NCI-H187 treated with DMSO at 0.1 percent for 48 hours (cell line): ENCODE measurements at regions not wholly inside any gene's neighbourhood (a gene's known extent, or its start where the extent isn't known, plus 50 kb on each side); places are given as distances from the start of the nearest gene placed in this dataset.
A peak's percentile ranks its signal among the peaks of the same experiment; 100 is the strongest.
"Not testable (repeated sequence)": the region's sequence is repeated elsewhere in the genome, so short reads cannot be mapped to it uniquely, and the experiment has no call there.

ENCODE experiments used
- DNase-seq: peaks from one replicate; lab custom pipeline; 2025; lab: John Stamatoyannopoulos, UW

DNA sequence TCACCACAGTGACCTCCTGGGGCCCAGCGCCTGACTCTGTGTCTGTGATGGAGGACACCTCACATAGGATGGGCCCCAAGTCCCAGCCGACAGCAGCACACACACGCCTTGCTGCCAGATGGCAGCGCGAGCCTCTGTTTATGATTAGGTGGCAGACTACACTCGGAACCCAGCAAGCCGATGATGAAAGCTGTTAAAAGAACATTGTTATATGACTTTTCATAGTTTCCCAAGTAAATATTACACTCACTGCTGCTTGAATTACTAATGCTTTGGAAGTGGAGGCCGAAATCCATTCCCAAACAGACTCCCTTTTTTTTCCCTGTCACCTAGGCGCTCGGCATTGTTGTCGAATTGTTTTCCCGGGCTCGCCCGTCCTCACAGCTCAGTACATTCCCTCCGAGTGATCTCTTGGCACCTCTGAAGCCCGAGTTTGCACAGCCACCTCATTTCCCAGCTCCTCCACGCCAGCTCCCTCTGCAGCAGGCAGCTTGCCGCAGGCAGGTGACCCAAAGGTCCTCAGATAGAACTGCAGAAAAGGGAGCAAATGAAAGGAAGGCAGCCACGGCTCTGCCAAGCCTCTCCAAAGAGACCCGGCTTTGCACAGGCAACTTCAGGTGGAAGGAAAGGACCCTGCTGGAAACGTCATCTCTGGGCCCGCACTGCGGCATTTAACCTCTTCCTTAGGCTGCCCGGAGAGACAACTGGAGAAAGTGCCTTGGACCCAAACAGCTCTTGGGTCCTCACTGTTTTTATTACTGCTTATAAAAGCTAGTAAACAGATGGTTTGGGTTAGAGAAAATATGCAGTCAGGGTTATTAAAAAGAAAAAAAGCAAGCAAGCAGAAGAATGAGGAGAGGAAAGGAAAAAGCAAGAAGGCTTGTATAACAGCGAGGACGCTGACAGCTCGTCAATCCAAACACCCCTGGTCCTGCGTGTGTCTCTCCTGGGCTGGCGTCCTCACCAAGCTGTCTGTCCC is 72.2 kb upstream of the SLC25A33 start:
- DNase-seq, result no peak

DNA sequence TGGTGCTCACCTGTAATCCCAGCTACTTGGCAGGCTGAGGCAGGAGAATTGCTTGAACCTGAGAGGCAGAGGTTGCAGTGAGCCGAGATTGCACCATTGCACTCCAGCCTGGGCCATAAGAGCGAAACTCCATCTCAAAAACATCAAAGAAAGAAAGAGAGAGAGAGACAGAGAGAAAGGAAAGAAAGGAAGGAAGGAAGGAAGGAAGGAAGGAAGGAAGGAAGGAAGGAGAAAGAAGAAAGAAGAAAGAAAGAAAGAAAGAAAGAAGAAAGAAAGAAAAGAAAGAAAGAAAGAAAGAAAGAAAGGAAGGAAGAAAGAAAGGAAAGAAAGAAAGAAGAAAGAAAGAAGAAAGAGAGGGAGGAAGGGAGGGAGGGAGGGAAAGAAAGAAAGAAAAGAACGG is 69.4 kb upstream of the SLC25A33 start:
- DNase-seq, result not testable (repeated sequence)

DNA sequence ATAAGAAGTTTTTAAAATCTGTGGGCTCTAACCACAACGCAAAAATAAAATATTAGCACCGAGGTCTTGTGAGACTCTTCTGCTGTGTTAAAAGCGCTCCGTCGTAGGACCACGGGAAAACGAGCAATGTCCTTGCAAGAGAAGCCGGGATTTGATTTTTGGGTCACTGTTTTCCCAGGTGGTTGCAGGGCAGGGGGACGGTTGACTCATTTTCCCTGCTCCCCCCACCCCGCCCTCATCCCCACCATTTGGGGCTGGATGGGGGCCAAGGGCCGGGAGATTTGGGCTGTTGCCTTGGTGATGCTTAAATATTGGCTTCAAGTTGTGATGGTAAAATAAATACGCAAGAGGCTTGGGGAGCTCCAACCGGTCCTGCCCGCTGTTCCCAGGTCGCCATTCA is 67.6 kb upstream of the SLC25A33 start:
- no peak for DNase-seq

DNA sequence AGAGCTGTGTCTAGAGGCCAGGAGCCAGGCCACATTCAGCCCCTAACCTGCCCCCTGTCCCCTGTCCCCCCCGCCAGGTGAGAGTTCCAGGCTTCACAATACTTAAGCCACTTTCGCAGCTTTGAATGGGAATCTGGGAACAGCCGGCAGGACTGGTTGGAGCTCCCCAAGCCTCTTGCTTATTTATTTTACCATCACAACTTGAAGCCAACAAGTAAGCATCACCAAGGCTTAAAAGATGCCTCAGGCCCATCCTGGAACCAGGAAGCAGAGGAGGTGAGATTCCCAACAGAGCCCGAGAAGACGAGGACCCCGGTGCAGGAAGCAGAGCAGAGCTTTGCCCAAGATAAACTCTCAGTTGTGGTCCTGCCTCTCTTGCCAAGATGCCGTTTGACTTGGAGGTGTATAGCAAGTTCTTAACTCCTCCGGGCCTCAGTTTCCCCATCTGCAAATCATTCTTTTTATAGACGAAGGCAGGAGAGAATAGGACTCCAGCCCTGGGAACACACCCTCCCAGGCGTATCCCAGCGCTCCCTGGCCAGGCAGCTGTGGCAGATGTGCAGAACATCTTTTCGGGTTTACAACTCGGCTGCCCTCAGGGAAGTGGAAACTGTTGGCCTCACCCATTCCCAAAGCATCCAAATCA is 66.8 kb upstream of the SLC25A33 start:
- no peak for DNase-seq

DNA sequence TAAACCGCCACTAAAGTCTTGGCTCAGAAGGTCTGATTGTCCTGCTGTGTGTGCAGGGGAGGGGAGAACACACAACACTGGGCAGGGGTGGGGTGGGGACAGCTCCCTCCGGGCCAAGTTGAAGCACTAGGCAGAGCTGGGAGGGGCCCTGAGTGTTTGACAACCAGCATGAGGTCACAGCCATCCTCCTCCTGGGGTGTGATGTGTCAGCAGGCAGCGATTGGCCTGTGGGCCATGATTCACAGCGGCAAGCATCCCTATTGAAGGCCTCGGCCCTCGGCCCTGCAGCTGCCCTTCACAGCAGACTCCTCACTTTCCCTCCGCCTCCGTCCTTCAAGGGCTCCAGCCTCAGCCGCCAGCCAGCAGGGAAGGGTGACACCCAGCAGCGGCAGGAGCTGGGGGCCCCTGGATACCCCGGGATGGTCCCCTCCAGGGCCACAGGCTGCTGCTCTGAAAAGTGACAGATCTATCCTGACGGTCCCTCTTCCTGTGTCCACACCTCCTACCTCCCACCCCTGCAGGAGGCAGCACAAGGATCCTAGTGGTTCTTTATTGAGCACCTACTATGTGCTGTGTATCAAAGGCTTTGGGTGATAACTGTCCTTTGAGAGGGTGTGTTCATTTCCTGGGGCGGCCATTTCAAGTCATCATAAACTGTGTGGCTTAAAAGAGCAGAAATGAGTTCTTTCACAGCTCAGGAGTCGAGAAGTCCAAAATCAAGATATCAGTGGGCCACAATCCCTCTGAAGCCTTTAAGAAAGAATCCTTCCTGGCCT is 66.0 kb upstream of the SLC25A33 start:
- DNase-seq, result peak; percentile 28

DNA sequence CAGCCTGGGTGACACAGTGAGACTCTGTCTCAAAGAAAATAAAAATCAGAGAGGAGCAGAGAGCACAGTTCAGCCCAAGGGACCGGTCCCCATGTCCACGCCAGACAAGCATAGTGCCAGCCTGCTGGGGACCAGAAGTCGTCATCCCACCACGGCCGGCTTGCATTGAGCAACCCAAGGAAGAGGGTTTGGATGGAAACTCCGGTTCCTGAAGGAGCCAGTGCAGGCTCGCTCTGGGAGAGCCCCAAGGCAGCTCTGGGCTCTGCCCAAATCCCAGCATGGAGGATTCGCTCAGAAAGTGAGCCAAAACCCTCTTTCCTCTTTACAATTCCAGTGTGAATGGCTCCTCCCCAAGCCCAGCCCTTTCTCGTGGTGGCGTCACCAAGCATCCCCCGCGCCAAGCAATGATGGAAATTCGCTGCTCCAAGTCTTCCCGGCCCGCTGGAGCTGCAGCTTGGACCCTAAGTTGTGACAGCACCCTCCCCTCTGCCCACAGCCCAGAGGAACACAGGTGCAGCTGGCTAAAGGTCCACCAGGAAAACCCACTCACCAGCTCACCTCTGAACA is 64.1 kb upstream of the SLC25A33 start:
- no peak for DNase-seq

DNA sequence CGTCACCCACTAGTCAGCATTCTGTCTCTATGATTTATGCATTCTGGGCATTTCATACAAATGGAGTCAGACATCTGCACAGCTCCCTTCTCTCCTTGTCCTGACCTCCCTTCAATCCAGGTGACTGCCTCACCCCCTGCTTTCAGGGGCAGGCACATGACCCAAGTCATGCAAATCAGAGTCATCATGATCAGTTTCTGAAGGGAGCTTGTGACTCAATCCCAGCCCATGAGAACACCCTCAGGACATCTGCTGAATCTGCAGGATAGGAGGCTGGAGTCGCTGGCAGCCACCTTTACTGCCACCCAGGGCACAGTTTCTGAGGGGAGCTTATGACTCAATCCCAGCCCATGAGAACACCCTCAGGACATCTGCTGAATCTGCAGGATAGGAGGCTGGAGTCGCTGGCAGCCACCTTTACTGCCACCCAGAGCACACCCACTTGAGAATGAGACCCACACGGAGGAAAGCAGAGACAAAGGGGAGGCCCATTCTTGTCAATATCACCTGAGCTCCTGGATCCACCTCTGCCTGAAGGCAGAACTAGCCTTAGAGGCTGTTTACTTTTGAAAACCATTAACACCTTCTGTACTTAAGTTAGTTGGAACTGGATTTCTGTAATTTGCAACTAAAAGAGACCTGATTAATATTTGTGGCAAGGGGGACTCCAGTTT is 62.3 kb upstream of the SLC25A33 start:
- no peak for DNase-seq

DNA sequence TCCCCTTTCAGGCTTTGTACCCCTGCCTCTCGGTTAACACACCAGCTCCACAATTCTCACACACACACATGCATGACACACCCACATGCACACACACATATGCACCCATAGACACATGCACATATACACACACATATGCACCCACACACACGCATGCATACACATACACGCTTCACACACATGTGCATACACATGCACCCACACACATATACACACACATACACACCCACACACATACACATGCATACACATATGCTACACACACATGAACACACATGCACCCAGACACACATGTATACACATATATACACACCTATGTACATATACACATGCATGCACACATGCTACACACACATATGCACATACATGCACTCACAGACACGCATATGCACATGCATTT is 61.7 kb upstream of the SLC25A33 start:
- no peak for DNase-seq

DNA sequence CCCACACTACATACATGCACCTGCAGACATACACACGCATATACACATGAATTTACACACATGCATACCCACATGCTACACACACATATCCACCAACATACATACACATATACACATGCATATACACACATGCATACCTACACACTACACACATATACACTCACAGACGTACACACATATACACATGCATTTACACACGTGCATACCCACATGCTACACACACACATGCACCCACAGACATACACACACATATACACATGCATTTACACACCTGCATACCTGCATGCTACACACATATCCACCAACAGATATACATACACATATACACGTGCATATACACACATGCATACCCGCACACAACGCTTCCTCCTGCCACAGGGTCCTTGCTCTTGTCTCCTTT is 61.2 kb upstream of the SLC25A33 start:
- no peak for DNase-seq

DNA sequence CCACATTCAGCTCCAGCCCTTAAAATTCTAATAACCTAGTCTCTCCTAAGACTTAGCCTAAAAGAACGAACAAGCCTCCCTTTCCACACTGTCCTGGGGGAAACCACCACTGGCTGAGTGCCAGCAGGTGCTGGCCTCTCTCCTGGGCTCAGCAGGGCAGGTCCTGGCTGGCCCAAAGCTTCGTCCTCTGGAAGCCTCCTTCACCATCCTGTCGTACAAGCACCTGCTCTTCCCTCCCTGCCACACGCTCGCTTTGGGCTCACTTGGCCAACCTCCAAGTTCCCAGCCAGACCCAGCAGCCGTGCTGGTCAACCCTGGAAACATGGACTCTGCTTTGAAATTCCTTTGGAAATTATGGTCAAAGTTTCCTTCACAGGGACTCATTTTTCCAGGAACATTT is 58.2 kb upstream of the SLC25A33 start:
- DNase-seq, result no peak

DNA sequence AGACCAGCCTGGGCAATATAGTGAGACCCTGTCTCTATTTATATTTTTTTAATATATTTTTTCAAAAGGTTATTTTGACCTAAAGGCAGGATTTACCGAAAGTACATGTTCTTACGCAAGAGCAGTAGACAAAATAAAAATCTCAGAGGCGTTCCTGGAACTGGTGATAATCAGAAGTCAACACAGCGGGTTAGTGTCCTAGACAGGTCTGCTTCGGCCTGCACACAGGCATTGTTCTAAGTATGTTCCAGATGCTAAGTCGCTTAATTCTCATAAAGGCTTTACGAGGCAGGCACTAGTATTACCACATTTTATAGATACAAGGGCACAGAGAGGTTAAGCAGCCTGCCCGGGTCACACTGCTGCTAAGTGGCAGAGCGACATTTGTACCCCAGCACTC is 56.9 kb upstream of the SLC25A33 start:
- DNase-seq, result no peak

DNA sequence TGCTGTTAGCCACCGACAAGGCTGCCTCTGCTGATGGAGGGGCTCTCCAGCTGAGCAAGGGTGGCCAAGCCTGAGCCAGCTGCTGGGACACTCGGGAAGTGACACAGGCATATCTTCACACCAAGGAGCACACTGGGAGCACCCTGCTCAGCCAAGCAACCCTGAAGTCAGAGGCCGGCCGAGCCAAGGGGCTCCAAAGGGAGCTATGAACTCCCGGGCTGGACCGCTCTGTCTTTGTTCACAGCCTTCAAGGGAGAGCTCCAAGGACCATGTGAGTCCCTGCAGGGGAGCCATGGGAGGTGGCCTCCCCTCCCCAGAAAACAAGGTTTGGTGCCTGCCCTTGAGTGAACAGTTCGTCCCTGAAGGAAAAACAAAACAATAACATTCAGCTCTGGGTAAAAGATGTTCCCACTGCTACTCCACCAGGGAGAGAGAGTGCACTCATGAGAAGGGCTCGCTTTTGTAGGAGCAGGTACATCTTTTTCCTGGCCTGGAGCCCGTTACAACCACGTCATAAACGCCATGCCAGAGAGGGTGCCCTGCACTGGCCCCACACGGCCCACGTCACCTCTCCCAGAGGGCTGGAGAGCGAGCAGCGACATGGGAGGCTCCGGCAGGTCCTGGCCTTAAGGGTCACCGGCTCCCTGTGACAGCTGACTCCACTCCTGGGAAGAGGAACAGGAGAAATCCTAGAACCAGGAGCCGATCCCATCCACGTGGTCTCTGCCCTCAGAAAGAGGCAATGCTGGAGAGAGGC is 56.3 kb upstream of the SLC25A33 start:
- no peak for DNase-seq

DNA sequence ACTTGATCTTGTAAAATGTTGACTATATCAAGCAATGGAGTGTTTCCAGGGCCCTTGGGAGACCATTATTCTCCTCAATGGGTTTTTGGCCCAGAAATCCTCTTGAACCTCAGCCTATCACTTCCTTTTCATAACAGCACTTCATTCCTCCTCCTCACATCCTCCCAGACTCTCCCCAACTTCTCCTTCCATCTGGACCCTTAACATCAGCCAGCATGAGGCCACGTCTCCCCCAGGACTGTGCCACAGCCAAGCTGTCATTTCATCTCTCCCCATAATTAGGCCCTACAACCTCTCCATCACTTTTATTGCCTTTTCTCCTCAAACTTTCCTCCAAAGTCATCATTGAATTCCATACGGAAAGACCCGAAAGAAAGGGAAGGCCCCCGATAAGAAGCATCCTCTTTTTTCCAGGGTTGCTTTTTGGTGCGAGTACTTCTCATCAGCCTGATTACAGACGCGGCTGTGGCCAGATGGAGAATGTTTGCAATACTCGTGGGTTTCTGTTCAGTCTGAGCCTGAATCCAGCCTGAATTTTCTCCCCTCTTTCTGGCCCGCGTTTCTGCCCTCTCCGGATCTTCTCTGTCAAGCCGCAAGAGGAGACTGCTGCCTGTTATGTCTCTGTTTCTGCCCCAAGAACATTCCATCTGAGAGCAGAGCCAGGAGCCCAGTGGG is 52.7 kb upstream of the SLC25A33 start:
- DNase-seq, result no peak
